IPS DF 4.7 (cell line): ENCODE measurements at regions not wholly inside any gene's neighbourhood (a gene's known extent, or its start where the extent isn't known, plus 50 kb on each side); places are given as distances from the start of the nearest gene placed in this dataset.

Experiments
- DNase-seq: peaks from one replicate; pipeline ENCODE4 v3.0.0-alpha.2; 2013; ENCODE audit warnings: low spot score; ENCODE audit errors: extremely low read depth

- DNase-seq: no peak
Measured at GRCh38 chr20:48571949-48572847, 255.6 kb downstream of the PREX1 start.

- no peak for DNase-seq
Measured at GRCh38 chr20:48569679-48570078, 258.1 kb downstream of the PREX1 start.

GRCh38 chr20:48568520-48568919, 259.3 kb downstream of the PREX1 start:
- DNase-seq: no peak

- no peak for DNase-seq
Measured at GRCh38 chr20:48567145-48567544, 260.7 kb downstream of the PREX1 start.

- DNase-seq: no peak
Measured at GRCh38 chr20:48564982-48565539, 262.7 kb downstream of the PREX1 start.

- no peak for DNase-seq
Measured at GRCh38 chr20:48563191-48563870, 264.5 kb downstream of the PREX1 start.

DNA sequence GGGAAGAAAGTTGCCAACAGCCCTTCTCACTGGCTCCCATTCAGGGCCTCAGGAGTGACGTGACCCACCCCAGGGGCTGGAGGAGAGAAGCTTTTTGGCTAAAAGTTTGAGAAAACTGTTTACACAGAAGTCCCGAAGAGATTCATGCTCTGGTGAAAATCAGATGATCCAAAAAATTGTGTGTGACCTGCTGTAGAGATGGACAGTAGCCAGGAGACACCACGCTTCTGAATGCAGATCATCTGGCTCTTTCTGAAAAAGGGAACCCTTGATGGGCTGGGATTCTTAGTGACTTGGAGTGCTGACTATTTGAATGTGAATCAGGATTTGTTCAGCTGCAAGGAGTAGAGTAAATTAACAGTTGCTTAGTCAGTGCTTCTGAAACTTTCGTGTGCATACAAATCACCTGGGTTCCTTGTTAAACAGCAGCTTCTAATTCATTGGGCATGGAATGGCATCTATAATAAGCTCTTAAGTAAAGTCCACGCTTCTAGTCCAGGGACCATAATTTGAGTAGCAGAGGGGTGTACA, 265.1 kb downstream of the PREX1 start:
- DNase-seq: no peak

GRCh38 chr20:48558906-48559305, 268.9 kb downstream of the PREX1 start:
- no peak for DNase-seq

DNA sequence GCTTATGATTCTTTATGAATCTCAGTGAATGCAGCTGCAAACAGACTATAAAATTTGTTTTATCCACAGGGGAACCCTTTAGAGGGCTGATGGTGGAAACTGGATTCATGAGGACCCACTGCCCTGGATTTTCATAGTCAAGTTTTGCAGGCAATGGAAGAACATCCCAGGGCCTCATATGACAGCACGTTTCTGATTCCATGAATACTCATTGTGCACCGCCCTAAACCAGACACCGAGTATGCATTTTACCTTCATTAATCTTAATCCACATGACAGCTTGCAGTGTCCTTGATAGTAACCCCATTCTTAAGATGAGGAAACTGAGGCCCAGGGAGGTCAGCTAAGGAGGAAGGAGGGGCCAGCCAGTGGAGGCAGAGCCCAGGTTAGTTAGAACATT, 270.4 kb downstream of the PREX1 start:
- no peak for DNase-seq

- no peak for DNase-seq
Measured at GRCh38 chr20:48556956-48557355, 270.8 kb downstream of the PREX1 start.

DNA sequence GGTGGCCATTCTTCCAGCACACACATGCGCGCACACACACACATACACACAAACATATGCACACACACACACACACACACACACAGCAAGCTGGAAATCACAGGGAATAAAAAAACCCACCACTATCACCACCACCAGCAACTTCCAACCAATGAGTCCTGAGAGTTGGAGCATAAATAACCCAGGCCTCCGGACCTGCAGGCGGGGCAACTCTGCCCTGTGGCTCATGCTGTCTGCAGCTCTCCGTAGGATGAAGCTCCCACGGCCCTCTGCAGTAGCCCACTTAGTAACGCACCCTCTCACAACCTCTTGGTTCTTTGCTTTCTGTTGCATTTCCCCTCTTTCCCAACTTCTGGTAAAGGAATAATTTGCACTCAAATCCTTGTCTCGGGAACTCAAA, 275.2 kb downstream of the PREX1 start:
- no peak for DNase-seq

- DNase-seq: no peak
Measured at GRCh38 chr20:48550814-48551213, 277.0 kb downstream of the PREX1 start.

GRCh38 chr20:48547664-48548063, 280.1 kb downstream of the PREX1 start:
- no peak for DNase-seq

DNA sequence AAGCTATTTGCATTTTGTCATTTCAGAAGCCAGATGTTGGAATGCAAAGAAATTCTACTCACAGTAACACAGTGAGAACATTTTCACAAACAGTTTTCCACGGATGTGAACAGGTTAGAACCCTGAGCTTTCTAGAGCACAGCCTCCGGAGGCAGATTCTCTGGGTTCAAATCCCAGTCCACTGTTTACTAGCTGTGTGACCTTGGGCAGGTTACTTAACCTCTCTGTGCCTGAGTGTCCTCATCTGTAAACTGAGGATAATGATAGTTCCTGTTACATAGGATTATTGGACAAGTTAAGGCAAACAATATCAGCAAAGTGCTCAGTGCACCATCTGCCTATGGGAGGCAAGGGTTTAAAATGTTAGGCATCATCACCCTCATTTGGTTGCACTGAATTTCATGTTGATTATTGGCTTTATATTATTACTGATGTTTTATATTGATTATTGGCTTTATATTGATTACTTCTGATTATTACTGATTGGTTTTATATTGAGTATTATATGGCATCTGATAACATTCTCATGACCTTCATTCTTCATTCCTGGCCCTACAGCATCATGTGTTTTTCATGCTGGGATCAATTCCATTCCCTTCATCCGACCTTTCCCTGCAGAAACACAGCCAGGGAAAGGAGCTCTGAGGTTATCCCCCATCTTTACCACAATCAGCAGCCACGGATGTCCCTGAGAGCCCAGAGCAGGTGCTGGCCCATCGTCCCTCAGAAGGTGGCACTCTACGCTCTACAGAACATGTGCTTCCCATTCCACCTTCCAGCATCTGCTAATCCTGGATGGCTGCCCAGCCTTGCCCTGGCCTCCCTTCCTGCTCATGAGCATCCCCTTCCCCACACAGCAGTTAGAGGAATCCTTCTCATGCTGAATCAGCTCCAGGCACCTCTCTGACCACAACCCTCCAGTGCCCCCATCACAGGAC, 283.1 kb downstream of the PREX1 start:
- no peak for DNase-seq

- DNase-seq: no peak
Measured at GRCh38 chr20:48541581-48542071, 286.2 kb downstream of the PREX1 start.

GRCh38 chr20:48538856-48539255, 288.9 kb downstream of the PREX1 start:
- no peak for DNase-seq

DNA sequence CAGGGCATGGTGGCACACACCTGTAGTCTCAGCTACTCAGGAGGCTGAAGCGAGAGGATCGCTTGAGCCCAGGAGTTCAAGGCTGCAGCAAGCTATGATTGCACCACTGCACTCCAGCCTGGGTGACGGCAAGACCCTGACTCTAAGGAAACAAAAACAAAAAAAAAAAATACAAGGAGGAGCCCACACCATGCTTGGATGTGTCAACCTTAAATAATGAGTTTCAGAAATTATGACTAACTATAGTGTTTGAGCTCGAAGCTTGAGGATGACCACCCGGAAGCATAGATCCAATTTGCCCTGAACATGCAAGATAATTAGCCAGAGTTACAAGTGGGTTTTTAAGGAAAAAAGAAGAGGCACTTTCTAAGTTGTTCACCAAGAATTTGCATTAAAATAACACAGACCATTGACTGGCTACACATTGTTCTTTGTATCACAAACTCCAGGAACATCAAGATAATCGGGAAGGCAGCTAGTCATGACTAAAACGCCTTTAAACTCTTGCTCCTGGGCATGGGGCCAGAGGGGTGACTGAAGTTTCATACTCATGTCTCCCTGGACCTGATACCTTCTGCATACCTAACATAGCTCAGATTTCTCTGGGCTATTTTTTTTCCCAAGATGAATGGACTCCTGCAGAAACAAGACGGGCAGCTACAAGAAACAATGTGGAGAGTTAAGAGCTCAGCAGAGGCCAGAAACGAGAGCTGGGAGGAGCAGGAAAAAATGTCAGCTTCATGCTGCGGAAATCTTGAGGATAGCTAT, 289.6 kb downstream of the PREX1 start:
- DNase-seq: no peak

DNA sequence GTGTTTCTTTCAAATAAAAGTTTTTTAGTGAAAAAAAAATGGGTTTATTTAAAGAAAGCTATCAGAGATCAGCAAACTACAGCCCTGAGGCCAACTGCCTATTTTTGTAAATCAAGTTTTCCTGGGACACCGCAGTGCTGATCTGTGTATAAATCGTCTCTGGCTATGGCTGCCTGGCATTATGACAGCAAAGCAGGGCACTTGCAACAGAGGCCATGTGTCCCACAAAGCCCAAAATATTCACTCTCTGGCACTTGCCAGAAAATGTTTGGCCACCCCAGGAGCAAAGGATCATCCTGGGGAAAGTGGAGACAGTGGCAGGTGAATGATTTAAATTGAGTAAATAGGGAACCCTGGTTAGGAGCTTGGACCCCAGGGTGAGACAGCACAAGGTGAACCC, 291.6 kb downstream of the PREX1 start:
- no peak for DNase-seq

DNA sequence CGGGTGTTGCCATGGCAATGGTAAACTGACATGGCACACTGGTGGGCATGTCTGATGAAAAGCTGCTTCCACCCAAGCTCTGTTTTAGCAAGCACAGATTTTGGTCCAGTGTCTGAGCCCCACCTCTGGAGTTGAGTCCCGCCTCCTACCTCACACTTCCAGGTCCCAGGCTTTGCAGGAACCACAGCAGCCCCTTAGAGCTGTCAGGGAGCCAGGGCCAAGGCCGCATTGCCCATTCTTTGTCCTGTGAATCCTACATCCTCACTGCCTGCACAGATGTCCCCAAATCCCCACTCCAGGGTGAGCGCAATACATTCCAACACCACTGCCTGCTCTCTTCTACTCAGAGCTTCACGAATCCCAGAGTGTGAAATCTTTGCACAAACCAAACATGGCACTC, 292.2 kb downstream of the PREX1 start:
- no peak for DNase-seq

GRCh38 chr20:48532028-48532427, 295.8 kb downstream of the PREX1 start:
- DNase-seq: no peak
